ENCODE measurements at regions not wholly inside any gene's neighbourhood (a gene's known extent, or its start where the extent isn't known, plus 50 kb on each side); places are given as distances from the start of the nearest gene placed in this dataset.

GRCh38 chr2:16482460-16482859 is 183.2 kb downstream of the CYRIA start:
- TF ChIP-seq, protein P1, sequence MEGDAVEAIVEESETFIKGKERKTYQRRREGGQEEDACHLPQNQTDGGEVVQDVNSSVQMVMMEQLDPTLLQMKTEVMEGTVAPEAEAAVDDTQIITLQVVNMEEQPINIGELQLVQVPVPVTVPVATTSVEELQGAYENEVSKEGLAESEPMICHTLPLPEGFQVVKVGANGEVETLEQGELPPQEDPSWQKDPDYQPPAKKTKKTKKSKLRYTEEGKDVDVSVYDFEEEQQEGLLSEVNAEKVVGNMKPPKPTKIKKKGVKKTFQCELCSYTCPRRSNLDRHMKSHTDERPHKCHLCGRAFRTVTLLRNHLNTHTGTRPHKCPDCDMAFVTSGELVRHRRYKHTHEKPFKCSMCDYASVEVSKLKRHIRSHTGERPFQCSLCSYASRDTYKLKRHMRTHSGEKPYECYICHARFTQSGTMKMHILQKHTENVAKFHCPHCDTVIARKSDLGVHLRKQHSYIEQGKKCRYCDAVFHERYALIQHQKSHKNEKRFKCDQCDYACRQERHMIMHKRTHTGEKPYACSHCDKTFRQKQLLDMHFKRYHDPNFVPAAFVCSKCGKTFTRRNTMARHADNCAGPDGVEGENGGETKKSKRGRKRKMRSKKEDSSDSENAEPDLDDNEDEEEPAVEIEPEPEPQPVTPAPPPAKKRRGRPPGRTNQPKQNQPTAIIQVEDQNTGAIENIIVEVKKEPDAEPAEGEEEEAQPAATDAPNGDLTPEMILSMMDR (IDR thresholded peaks at IDR 0.05), result no peak
- no peaks in the 10 kb centered on the region for H3K36me3 ChIP-seq
- H3K4me1 ChIP-seq (ENCODE audit: control insufficient read depth in 1 of 2, low read depth in 2 of 2), result no peaks in the 10 kb centered on the region
- H3K4me3 ChIP-seq, result no peak overlapping the region
- no peak for ATAC-seq (ENCODE audit: insufficient number of reproducible peaks, low FRiP score, low read depth)
- no peaks in the 10 kb centered on the region for H3K9me3 ChIP-seq
- no peak for DNase-seq (ENCODE audit: low spot score)
- no peak overlapping the region for H3K27ac ChIP-seq
- no peaks in the 10 kb centered on the region for H3K27me3 ChIP-seq (replicated peaks; ENCODE audit: insufficient read depth)

GRCh38 chr2:16481351-16481750 is 184.3 kb downstream of the CYRIA start:
- H3K4me3 ChIP-seq, result no peak overlapping the region
- H3K4me1 ChIP-seq (ENCODE audit: control insufficient read depth in 1 of 2, low read depth in 2 of 2), result no peaks in the 10 kb centered on the region
- ATAC-seq (ENCODE audit: insufficient number of reproducible peaks, low FRiP score, low read depth) (no peak), DNase-seq (ENCODE audit: low spot score) (no peak)
- no peak overlapping the region for H3K27ac ChIP-seq
- TF ChIP-seq, protein P1 (IDR thresholded peaks at IDR 0.05), result no peak
- H3K9me3 ChIP-seq, result no peaks in the 10 kb centered on the region
- H3K36me3 ChIP-seq, result no peaks in the 10 kb centered on the region
- H3K27me3 ChIP-seq (replicated peaks; ENCODE audit: insufficient read depth), result no peaks in the 10 kb centered on the region

GRCh38 chr2:16479721-16480120 is 185.9 kb downstream of the CYRIA start:
- ATAC-seq (ENCODE audit: insufficient number of reproducible peaks, low FRiP score, low read depth), result no peak
- no peak for DNase-seq (ENCODE audit: low spot score)
- H3K27ac ChIP-seq, result no peak overlapping the region
- H3K36me3 ChIP-seq, result no peaks in the 10 kb centered on the region
- H3K27me3 ChIP-seq (replicated peaks; ENCODE audit: insufficient read depth), result no peaks in the 10 kb centered on the region
- TF ChIP-seq, protein P1 (IDR thresholded peaks at IDR 0.05), result no peak
- H3K4me1 ChIP-seq (ENCODE audit: control insufficient read depth in 1 of 2, low read depth in 2 of 2), result no peaks in the 10 kb centered on the region
- no peak overlapping the region for H3K4me3 ChIP-seq
- no peaks in the 10 kb centered on the region for H3K9me3 ChIP-seq

GRCh38 chr2:16478434-16479210 is 187.0 kb downstream of the CYRIA start:
- H3K4me1 ChIP-seq (ENCODE audit: control insufficient read depth in 1 of 2, low read depth in 2 of 2), result no peaks in the 10 kb centered on the region

GRCh38 chr2:16477648-16478047 is 188.0 kb downstream of the CYRIA start:
- no peak for DNase-seq (ENCODE audit: low spot score)

More at GRCh38 chr2:16478434-16479210, 187.0 kb downstream of the CYRIA start:
- Histone ChIP-seq H3K27me3 (replicated peaks; ENCODE audit: insufficient read depth) (no peaks in the 10 kb centered on the region), H3K4me3 (no peak overlapping the region), H3K27ac (no peak overlapping the region), H3K36me3 (no peaks in the 10 kb centered on the region), H3K9me3 (no peaks in the 10 kb centered on the region)
- ATAC-seq (ENCODE audit: insufficient number of reproducible peaks, low FRiP score, low read depth), result no peak
- DNase-seq (ENCODE audit: low spot score), result no peak
- TF ChIP-seq, protein P1 (IDR thresholded peaks at IDR 0.05), result no peak

More at GRCh38 chr2:16477648-16478047, 188.0 kb downstream of the CYRIA start:
- TF ChIP-seq, protein P1 (IDR thresholded peaks at IDR 0.05), result no peak
- no peak for ATAC-seq (ENCODE audit: insufficient number of reproducible peaks, low FRiP score, low read depth)
- Histone ChIP-seq H3K27ac (no peak overlapping the region), H3K4me3 (no peak overlapping the region), H3K36me3 (no peaks in the 10 kb centered on the region), H3K9me3 (no peaks in the 10 kb centered on the region), H3K27me3 (replicated peaks; ENCODE audit: insufficient read depth) (no peaks in the 10 kb centered on the region), H3K4me1 (ENCODE audit: control insufficient read depth in 1 of 2, low read depth in 2 of 2) (no peaks in the 10 kb centered on the region)
